HFFc6 (cell line): ENCODE measurements at regions not wholly inside any gene's neighbourhood (a gene's known extent, or its start where the extent isn't known, plus 50 kb on each side); places are given as distances from the start of the nearest gene placed in this dataset.

Experiments
- DNase-seq: peaks from one replicate; pipeline ENCODE4 v3.0.0-alpha.2; 2018
- H3K27ac Mint-ChIP-seq: 2 replicates; pipeline ENCODE4 v1.8.0; 2020; ENCODE audit warnings: mild to moderate bottlenecking, mixed read lengths
- H3K27me3 Mint-ChIP-seq: 2 replicates; pipeline ENCODE4 v1.8.0; 2021; ENCODE audit warnings: mild to moderate bottlenecking, moderate library complexity, mixed read lengths; ENCODE audit not compliant: insufficient read depth
- H3K36me3 Mint-ChIP-seq: 2 replicates; pipeline ENCODE4 v1.8.0; 2021; ENCODE audit warnings: low read depth, mixed read lengths
- H3K4me1 Mint-ChIP-seq: 2 replicates; pipeline ENCODE4 v1.8.0; 2020; ENCODE audit warnings: low read depth, mixed read lengths
- H3K4me3 Mint-ChIP-seq: 2 replicates; pipeline ENCODE4 v1.8.0; 2020; ENCODE audit warnings: mild to moderate bottlenecking, moderate library complexity, mixed read lengths
- H3K9me3 Mint-ChIP-seq: 2 replicates; pipeline ENCODE4 v1.8.0; 2020; ENCODE audit warnings: mild to moderate bottlenecking, mixed read lengths
- CTCF ChIP-seq: fragments of 200-600 bp; sonication (generic); IDR thresholded peaks from 2 replicates; pipeline ENCODE4 v1.5.0; 2021; ENCODE audit warnings: antibody characterized with exemption, mild to moderate bottlenecking

- Mint-ChIP-seq H3K9me3 (no peaks in the 10 kb centered on the region), H3K4me3 (no peak overlapping the region), H3K27ac (no peak overlapping the region), H3K36me3 (no peaks in the 10 kb centered on the region), H3K27me3 (no peaks in the 10 kb centered on the region; the same call in 1 of the 2 replicates), H3K4me1 (no peaks in the 10 kb centered on the region; the same call in 1 of the 2 replicates)
- TF ChIP-seq CTCF: no peak
- no peak for DNase-seq
Observed at GRCh38 chr2:67970542-67970941, 92.3 kb downstream of the C1D start.

- H3K27ac Mint-ChIP-seq: no peak overlapping the region
- H3K4me1 Mint-ChIP-seq: no peaks in the 10 kb centered on the region
- no peak overlapping the region for H3K4me3 Mint-ChIP-seq
- no peaks in the 10 kb centered on the region; the same call in 1 of the 2 replicates for H3K27me3 Mint-ChIP-seq
- H3K36me3 Mint-ChIP-seq: peaks cover 4% of the 10 kb centered on the region; the same call in 1 of the 2 replicates
- TF ChIP-seq CTCF: no peak
- H3K9me3 Mint-ChIP-seq: no peaks in the 10 kb centered on the region
- no peak for DNase-seq
Observed at GRCh38 chr2:67974559-67975430, 88.0 kb downstream of the C1D start.

- no peak for TF ChIP-seq CTCF
- no peak overlapping the region for H3K4me3 Mint-ChIP-seq
- H3K27ac Mint-ChIP-seq: no peak overlapping the region
- DNase-seq: no peak
- no peaks in the 10 kb centered on the region for H3K9me3 Mint-ChIP-seq
- no peaks in the 10 kb centered on the region for H3K4me1 Mint-ChIP-seq
- peaks cover 4% of the 10 kb centered on the region; the same call in 1 of the 2 replicates for H3K36me3 Mint-ChIP-seq
- H3K27me3 Mint-ChIP-seq: peaks cover 1% of the 10 kb centered on the region
Observed at GRCh38 chr2:67977464-67977863, 85.3 kb downstream of the C1D start.

GRCh38 chr2:67982956-67983355 is 79.8 kb downstream of the C1D start:
- no peaks in the 10 kb centered on the region for H3K9me3 Mint-ChIP-seq
- DNase-seq: no peak

GRCh38 chr2:67984600-67984999 is 78.2 kb downstream of the C1D start:
- H3K27me3 Mint-ChIP-seq: peaks cover 3% of the 10 kb centered on the region; the same call in 1 of the 2 replicates
- H3K27ac Mint-ChIP-seq: no peak overlapping the region
- no peak for TF ChIP-seq CTCF
- DNase-seq: no peak
- no peaks in the 10 kb centered on the region for H3K36me3 Mint-ChIP-seq
- peaks cover 21% of the 10 kb centered on the region for H3K4me1 Mint-ChIP-seq
- no peak overlapping the region for H3K4me3 Mint-ChIP-seq
- no peaks in the 10 kb centered on the region for H3K9me3 Mint-ChIP-seq

More at GRCh38 chr2:67982956-67983355, 79.8 kb downstream of the C1D start:
- TF ChIP-seq CTCF: no peak
- no peak overlapping the region for H3K4me3 Mint-ChIP-seq
- H3K36me3 Mint-ChIP-seq: no peaks in the 10 kb centered on the region
- peaks cover 21% of the 10 kb centered on the region for H3K4me1 Mint-ChIP-seq
- H3K27ac Mint-ChIP-seq: no peak overlapping the region
- peaks cover 3% of the 10 kb centered on the region; the same call in 1 of the 2 replicates for H3K27me3 Mint-ChIP-seq
